ENCODE measurements at regions not wholly inside any gene's neighbourhood (a gene's known extent, or its start where the extent isn't known, plus 50 kb on each side); places are given as distances from the start of the nearest gene placed in this dataset.

DNA sequence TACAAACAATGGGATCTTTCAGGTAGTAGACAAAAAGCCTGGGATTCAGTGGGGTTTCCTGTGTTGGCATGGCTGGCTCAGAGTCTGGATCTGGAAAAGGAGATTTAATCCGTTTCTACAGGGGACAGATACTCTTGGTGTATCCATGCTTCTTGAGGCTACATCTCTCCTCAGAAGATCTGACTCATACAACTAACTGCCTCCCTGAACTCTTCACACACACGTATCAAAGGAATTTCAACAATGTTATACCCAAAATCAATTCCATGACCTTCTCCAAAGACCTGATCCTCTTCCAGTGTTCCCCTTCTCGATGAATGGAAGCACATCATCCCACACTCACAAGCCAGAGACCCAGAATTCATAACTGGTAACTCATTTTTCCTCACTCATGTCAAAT, 435.3 kb upstream of the NBEA start:
- no peaks in the 10 kb centered on the region for H3K27me3 ChIP-seq (ENCODE audit: control insufficient read depth in 4 of 4, insufficient read depth in 4 of 4, low read length in 3 of 4)
- TF ChIP-seq GABPA (IDR thresholded peaks at IDR 0.05 in 1 of 2, conservative IDR thresholded peaks at IDR 0.05 in 1 of 2) (no peak), EGR1 (IDR thresholded peaks at IDR 0.05; ENCODE audit: low read depth in 2 of 2) (no peak), JUND (IDR thresholded peaks at IDR 0.05) (no peak), SP1 (IDR thresholded peaks at IDR 0.05) (no peak), NR2F2 (IDR thresholded peaks at IDR 0.05) (no peak), FOXA1 (IDR thresholded peaks at IDR 0.05) (no peak), TAF1 (conservative IDR thresholded peaks at IDR 0.05) (no peak), RAD21 (IDR thresholded peaks at IDR 0.05) (no peak), CTCF (IDR thresholded peaks at IDR 0.05; ENCODE audit: low read depth, low read length, missing input control) (no peak), YY1 (IDR thresholded peaks at IDR 0.05) (no peak)
- TF ChIP-seq, protein P1, sequence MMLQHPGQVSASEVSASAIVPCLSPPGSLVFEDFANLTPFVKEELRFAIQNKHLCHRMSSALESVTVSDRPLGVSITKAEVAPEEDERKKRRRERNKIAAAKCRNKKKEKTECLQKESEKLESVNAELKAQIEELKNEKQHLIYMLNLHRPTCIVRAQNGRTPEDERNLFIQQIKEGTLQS (IDR thresholded peaks at IDR 0.05) = no peak
- no peak overlapping the region for H3K4me3 ChIP-seq (ENCODE audit: low read depth in 1 of 3, low read length in 3 of 3)
- DNase-seq (ENCODE audit: low spot score) = no peak
- no peaks in the 10 kb centered on the region for H3K36me3 ChIP-seq (ENCODE audit: control insufficient read depth in 4 of 4, insufficient read depth in 3 of 4, low read depth in 1 of 4, low read length in 3 of 4)
- H3K9me3 ChIP-seq (ENCODE audit: control insufficient read depth in 4 of 4, low read length in 3 of 4) = no peaks in the 10 kb centered on the region
- H3K27ac ChIP-seq (ENCODE audit: low read depth in 1 of 2, low read length in 2 of 2) = no peak overlapping the region
- 69% methylated on average over 3 of the region's 3 CpGs for WGBS
- no peak overlapping the region for H3K9ac ChIP-seq (ENCODE audit: low read depth in 1 of 2, low read length in 2 of 2)
- no peaks in the 10 kb centered on the region for H3K4me1 ChIP-seq (ENCODE audit: control insufficient read depth in 4 of 4, insufficient read depth in 4 of 4, low read length in 3 of 4)

- H3K27ac ChIP-seq (ENCODE audit: low read depth in 1 of 2, low read length in 2 of 2) = no peak overlapping the region
- H3K36me3 ChIP-seq (ENCODE audit: control insufficient read depth in 4 of 4, insufficient read depth in 3 of 4, low read depth in 1 of 4, low read length in 3 of 4) = no peaks in the 10 kb centered on the region
- no peak for DNase-seq (ENCODE audit: low spot score)
- no peak overlapping the region for H3K4me3 ChIP-seq (ENCODE audit: low read depth in 1 of 3, low read length in 3 of 3)
- no peaks in the 10 kb centered on the region for H3K4me1 ChIP-seq (ENCODE audit: control insufficient read depth in 4 of 4, insufficient read depth in 4 of 4, low read length in 3 of 4)
- H3K27me3 ChIP-seq (ENCODE audit: control insufficient read depth in 4 of 4, insufficient read depth in 4 of 4, low read length in 3 of 4) = no peaks in the 10 kb centered on the region
- no peaks in the 10 kb centered on the region for H3K9me3 ChIP-seq (ENCODE audit: control insufficient read depth in 4 of 4, low read length in 3 of 4)
- no peak overlapping the region for H3K9ac ChIP-seq (ENCODE audit: low read depth in 1 of 2, low read length in 2 of 2)
- no peak for TF ChIP-seq RAD21 (IDR thresholded peaks at IDR 0.05)
- no peak for TF ChIP-seq FOXA1 (IDR thresholded peaks at IDR 0.05)
- no peak for TF ChIP-seq HNF4G (IDR thresholded peaks at IDR 0.05)
- TF ChIP-seq MAX (IDR thresholded peaks at IDR 0.05) = no peak
- TF ChIP-seq HNF4A (conservative IDR thresholded peaks at IDR 0.05) = no peak
- no peak for TF ChIP-seq EGR1 (IDR thresholded peaks at IDR 0.05; ENCODE audit: low read depth in 2 of 2)
- WGBS = 88% methylated on average over 4 of the region's 4 CpGs
Observed at GRCh38 chr13:34507630-34508029, 434.4 kb upstream of the NBEA start.

DNA sequence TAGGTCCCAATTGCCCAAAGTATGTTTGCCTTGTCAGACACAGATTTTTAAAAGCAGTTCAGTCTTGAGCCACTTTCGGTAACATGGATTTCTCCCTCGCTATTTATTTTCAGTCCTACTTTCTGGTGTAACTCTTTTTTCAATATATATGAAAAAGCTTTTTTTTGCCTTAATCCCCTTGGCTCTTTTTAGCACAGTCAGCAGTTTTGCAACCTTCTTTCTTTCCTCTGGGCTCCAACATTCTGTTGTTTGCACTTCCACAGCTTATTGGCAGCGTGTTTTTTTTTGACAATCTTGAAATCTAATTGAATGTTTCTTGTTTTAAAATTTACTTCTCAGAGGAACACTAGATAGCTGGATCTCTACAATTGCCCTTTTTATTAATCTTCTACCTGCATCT, 429.3 kb upstream of the NBEA start:
- no peaks in the 10 kb centered on the region for H3K9me3 ChIP-seq (ENCODE audit: control insufficient read depth in 4 of 4, low read length in 3 of 4)
- H3K27ac ChIP-seq (ENCODE audit: low read depth in 1 of 2, low read length in 2 of 2) = no peak overlapping the region
- DNase-seq (ENCODE audit: low spot score) = no peak
- H3K4me3 ChIP-seq (ENCODE audit: low read depth in 1 of 3, low read length in 3 of 3) = no peak overlapping the region
- no peak overlapping the region for H3K9ac ChIP-seq (ENCODE audit: low read depth in 1 of 2, low read length in 2 of 2)
- H3K27me3 ChIP-seq (ENCODE audit: control insufficient read depth in 4 of 4, insufficient read depth in 4 of 4, low read length in 3 of 4) = no peaks in the 10 kb centered on the region
- WGBS = 85% methylated on average over 3 of the region's 3 CpGs
- H3K4me1 ChIP-seq (ENCODE audit: control insufficient read depth in 4 of 4, insufficient read depth in 4 of 4, low read length in 3 of 4) = no peaks in the 10 kb centered on the region
- no peaks in the 10 kb centered on the region for H3K36me3 ChIP-seq (ENCODE audit: control insufficient read depth in 4 of 4, insufficient read depth in 3 of 4, low read depth in 1 of 4, low read length in 3 of 4)
- TF ChIP-seq SP1 (IDR thresholded peaks at IDR 0.05) (no peak), HNF4A (conservative IDR thresholded peaks at IDR 0.05) (no peak), JUND (IDR thresholded peaks at IDR 0.05) (no peak), RAD21 (IDR thresholded peaks at IDR 0.05) (no peak), GABPA (IDR thresholded peaks at IDR 0.05 in 1 of 2, conservative IDR thresholded peaks at IDR 0.05 in 1 of 2) (no peak), NR2F2 (IDR thresholded peaks at IDR 0.05) (no peak), TAF1 (conservative IDR thresholded peaks at IDR 0.05) (no peak), EGR1 (IDR thresholded peaks at IDR 0.05; ENCODE audit: low read depth in 2 of 2) (no peak), CTCF (IDR thresholded peaks at IDR 0.05; ENCODE audit: low read depth, low read length, missing input control) (no peak), HNF4G (IDR thresholded peaks at IDR 0.05) (no peak), ZBTB33 (IDR thresholded peaks at IDR 0.05) (no peak), FOXA1 (IDR thresholded peaks at IDR 0.05) (no peak)
- TF ChIP-seq, protein P2, sequence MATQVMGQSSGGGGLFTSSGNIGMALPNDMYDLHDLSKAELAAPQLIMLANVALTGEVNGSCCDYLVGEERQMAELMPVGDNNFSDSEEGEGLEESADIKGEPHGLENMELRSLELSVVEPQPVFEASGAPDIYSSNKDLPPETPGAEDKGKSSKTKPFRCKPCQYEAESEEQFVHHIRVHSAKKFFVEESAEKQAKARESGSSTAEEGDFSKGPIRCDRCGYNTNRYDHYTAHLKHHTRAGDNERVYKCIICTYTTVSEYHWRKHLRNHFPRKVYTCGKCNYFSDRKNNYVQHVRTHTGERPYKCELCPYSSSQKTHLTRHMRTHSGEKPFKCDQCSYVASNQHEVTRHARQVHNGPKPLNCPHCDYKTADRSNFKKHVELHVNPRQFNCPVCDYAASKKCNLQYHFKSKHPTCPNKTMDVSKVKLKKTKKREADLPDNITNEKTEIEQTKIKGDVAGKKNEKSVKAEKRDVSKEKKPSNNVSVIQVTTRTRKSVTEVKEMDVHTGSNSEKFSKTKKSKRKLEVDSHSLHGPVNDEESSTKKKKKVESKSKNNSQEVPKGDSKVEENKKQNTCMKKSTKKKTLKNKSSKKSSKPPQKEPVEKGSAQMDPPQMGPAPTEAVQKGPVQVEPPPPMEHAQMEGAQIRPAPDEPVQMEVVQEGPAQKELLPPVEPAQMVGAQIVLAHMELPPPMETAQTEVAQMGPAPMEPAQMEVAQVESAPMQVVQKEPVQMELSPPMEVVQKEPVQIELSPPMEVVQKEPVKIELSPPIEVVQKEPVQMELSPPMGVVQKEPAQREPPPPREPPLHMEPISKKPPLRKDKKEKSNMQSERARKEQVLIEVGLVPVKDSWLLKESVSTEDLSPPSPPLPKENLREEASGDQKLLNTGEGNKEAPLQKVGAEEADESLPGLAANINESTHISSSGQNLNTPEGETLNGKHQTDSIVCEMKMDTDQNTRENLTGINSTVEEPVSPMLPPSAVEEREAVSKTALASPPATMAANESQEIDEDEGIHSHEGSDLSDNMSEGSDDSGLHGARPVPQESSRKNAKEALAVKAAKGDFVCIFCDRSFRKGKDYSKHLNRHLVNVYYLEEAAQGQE (IDR thresholded peaks at IDR 0.05) = no peak
- TF ChIP-seq, protein P1 (IDR thresholded peaks at IDR 0.05) = no peak

Data from liver (tissue), 8 donors.